HG02571 (cell line): ENCODE measurements at regions not wholly inside any gene's neighbourhood (a gene's known extent, or its start where the extent isn't known, plus 50 kb on each side); places are given as distances from the start of the nearest gene placed in this dataset.
"Not testable (repeated sequence)": the region's sequence is repeated elsewhere in the genome, so short reads cannot be mapped to it uniquely, and the experiment has no call there.

ENCODE experiments used
- ATAC-seq: cut with Tn5 transposase; IDR thresholded peaks from one replicate; pipeline ENCODE4 v1.9.1; 2021; ENCODE audit warnings: mild to moderate bottlenecking, moderate library complexity; ENCODE audit not compliant: unreplicated experiment

DNA sequence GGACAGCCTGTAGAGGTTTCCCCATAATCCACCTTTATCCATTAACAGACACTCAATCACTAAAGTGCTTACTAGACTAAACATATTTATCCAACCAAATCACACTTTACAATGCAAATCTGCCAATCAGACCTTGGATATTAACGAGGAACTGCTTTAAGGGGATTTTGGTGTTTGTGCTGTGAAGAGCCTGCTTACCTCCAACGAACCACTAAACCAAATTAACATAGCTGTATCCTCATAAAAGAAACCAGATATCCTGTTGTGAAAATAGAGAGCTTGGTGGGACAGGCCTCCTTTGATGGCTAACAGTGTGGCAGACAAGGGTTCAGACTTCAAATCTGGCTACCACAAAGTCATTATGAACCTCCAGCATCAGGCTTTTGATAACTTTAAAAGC is 252.6 kb upstream of the HAND2 start:
- ATAC-seq: no peak

DNA sequence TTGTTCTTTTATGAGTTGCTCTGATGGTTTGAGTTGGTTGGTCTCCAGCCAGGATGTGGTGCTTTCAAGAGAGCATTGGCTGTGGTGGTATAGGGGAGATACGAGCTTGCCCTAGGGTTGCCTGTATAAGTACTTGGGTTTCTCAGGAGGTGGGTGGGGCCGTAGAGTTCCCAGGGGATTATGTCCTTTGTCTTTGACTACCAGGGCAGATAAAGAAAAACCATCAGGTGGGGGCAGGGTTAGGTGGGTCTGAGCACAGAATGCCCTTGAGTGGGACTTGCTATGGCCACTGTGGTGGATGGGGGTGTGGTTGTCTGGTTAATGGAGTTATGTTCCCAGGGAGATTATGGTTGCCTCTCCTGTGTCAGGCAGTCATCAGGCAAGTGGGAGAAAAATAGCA is 247.9 kb upstream of the HAND2 start:
- ATAC-seq: no peak

DNA sequence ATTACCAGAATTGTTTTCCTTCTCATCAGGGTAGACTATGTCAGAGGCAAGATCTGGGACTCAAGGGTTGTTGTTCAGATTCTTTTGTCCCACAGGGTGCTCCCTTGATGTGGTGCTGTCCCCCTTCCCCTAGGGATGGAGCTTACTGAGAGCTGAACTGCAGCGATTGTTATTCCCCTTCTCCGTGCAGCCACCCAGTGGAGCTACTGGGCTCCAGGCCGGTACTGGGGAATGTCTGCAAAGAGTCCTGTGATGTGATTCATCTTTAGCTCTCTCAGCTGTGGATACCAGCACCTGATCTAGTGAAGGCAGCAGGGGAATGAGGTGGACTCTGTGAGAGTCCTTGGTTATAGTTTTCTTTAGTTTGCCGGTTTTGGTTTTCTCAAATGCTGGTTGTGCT is 247.4 kb upstream of the HAND2 start:
- no peak for ATAC-seq

GRCh38 chr4:173769568-173769967 is 239.5 kb upstream of the HAND2 start:
- no peak for ATAC-seq

GRCh38 chr4:173767650-173768049 is 237.6 kb upstream of the HAND2 start:
- no peak for ATAC-seq

GRCh38 chr4:173766171-173766600 is 236.2 kb upstream of the HAND2 start:
- no peak for ATAC-seq

DNA sequence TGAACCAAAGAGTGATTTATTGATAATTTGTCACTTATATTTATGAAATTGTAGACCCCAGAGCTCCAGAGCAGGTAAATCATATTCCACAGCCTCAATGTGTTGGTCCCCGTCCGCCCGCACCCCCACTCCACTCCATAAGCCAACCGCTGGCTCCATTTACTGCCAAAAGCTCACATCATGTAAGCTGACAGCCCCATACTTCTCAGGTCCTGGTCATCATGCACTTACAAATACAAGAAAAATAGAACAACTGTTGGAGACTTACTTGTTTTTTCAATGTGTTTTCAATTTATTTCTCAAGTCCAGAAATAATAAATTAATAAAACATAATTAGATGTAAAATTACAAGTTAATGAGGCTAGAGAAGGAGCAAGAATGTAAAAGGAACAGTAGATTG is 235.7 kb upstream of the HAND2 start:
- no peak for ATAC-seq

DNA sequence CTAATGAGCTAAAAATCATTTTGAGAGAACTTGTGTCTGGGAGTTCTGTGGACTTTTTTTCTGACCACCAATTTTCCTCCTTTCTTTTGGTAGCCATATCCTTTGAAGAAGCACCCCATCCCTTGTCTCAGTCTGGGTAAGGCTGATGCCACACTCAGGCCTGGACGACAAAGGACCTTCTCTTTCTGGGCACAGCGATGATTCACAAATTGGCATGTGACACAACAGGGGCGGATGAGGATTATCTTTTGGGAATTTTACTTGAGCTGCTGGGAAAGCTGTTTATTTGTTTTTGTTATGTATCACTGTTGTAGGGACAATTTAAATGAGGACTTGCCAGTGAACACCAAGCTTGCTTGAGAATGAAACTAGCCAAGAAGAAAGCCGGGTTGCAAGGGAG is 233.4 kb upstream of the HAND2 start:
- ATAC-seq: no peak

DNA sequence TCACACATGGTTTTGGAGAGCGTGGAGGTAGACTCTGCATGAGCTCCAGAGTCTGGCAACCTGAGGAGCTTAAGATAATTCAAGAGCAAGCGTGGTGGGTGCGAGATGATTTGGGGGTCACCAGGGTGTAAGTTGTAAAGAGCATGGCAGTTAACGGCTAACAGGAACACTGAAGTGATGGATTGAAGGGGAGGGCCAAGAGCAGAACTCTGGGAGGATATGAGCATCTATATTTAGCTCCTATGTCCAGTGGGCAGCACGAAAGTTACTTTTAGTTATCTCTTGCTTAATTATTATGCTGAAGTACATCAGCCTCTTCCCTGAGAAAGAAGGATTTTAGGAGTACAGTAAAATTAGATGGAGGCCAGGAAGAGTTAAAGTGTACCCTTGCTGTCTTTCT is 231.9 kb upstream of the HAND2 start:
- ATAC-seq: no peak

GRCh38 chr4:173761236-173761635 is 231.2 kb upstream of the HAND2 start:
- ATAC-seq: no peak

DNA sequence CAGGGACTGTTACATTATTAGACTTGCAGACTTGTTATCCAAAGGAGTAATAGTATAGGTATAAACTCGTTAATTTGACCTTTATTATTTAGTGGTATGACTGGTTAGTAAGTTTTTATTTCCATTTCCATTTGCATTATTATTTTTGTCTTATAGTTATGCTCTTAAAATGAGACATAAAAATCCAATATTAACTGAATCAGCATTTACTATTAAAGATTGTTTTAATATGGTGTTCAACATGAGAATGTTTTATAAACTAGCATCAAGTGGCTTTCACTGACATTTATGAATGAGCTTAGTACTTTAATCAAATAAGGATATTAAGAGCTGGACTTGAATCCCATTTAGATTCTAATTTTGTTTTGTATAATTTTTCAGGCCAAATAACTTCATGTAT is 228.1 kb upstream of the HAND2 start:
- no peak for ATAC-seq

- no peak for ATAC-seq
These were observed 223.4 kb upstream of the HAND2 start for GRCh38 chr4:173753408-173753807.

- ATAC-seq: no peak
These were observed 222.7 kb upstream of the HAND2 start for GRCh38 chr4:173752610-173753230.

DNA sequence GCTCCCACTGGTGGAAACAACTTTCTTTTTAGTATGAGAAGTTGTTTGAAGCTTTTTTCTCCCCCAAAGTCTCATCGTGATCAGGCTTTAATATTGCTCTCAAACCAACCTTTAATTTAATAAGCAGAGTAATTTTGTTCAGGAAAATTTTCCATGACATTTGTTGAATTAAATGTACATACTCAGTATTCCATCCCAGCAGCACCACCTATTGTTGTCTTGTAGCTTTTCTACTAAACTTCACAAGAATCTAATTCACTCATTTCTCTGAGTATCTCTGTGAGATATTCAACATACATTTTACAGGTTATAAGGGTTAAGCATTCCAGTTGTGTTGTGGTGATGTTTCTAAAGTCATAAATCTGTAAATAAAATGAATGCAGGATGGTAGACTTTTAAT is 218.3 kb upstream of the HAND2 start:
- no peak for ATAC-seq

GRCh38 chr4:173747537-173748257 is 217.7 kb upstream of the HAND2 start:
- ATAC-seq: no peak

DNA sequence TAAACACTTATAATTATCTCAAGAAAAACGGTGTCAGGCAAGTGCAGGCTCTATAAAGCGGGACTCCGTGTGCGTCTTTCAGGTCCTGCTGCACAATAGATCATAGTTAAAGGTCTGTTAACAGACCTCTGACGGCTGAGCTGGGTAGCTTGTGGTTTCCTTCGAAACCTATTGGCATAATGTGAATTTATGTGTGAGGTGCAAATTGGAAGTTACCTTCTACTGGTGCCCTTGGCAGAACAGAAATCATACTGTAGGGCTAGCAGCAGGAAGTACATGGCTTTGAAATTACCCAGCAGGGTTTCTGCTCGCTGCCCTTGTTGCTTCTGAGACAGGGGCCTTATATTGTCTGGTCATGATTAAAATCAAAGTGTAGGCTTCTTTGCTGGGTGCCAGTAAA is 216.4 kb upstream of the HAND2 start:
- no peak for ATAC-seq

GRCh38 chr4:173745765-173746164 is 215.7 kb upstream of the HAND2 start:
- no peak for ATAC-seq

DNA sequence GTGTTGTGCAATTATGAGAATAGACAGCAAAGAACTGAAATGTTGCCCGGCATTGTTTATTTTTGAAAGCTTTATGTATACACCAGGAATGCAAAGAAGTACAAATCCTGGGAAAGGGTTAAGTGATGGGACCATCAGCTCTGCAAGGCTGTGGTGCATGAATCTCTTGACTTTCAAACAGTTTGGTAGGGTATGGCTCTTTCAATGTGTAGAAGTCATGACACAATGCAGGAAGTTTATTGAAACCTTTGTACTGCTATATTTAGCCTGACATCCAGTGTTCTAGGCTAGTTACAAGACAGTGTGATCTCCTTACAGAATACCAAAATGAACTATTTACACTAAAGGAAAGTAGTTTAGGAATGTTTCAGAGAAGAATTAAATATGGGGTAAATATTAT is 206.8 kb upstream of the HAND2 start:
- no peak for ATAC-seq

DNA sequence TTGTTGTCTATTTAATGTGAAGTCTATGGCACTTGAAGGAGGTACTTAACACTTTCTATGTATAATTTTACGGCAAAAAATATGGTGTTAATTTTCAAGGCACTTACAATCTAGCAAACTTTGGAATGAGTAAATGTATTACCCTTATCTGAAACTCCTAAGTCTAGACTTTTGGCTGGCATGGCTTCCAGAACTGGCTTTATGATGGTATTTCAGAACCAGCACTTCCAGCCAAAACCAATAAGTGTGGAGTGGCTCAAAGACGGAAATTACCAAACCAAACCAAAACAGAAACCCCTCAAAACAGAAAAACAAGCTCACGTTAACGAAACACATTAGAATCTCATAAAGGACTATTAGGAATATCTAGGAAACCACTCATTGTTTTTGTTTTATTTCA is 205.6 kb upstream of the HAND2 start:
- ATAC-seq: no peak

GRCh38 chr4:173735049-173735448 is 205.0 kb upstream of the HAND2 start:
- no peak for ATAC-seq

DNA sequence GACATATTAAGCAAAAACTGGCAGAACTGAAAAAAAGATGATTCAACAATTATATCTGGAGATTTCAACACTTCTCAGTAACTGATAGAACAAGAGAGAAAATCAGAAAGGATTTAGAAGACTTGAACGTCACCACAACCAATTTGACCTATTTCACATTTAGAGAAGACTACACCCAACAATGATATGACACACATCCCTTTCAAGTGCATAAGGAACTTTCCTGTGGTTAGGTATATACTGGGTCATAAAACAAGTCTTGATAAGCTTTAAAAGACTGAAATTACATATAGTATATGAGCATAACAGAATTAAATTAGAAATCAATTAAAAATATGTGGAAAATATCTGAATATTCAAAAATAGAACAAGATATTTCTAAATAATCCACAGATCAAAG is 201.2 kb upstream of the HAND2 start:
- ATAC-seq: no peak

GRCh38 chr4:173722075-173722474 is 192.0 kb upstream of the HAND2 start:
- no peak for ATAC-seq

DNA sequence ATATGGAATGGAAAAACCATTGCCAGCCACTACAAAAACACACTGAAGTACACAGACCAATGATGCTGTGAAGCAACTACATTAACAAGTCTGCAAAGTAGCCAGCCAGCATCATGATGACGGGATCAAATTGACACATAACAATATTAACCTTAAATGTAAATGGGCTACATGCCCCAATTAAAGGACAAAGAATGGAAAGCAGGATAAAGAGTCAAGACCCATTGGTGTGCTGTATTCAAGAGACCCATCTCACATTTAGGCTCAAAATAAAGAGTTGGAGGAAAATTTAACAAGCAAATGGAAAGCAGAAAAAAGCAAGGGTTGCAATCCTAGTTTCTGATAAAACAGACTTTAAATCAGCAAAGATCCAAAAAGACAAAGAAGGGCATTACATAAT is 188.5 kb upstream of the HAND2 start:
- ATAC-seq: not testable (repeated sequence)
